H1 (cell line): ENCODE measurements at regions not wholly inside any gene's neighbourhood (a gene's known extent, or its start where the extent isn't known, plus 50 kb on each side); places are given as distances from the start of the nearest gene placed in this dataset.

Experiments
- RAD21 ChIP-seq, 2 experiments: IDR thresholded peaks in 1 of 2; conservative IDR thresholded peaks in 1 of 2; 2 replicates each; pipeline ENCODE4 v1.6.1; 2011; ENCODE audit warnings: low read depth in 2 of 2, low read length in 2 of 2, improper control_type of control experiment in 1 of 2, inconsistent platforms in 1 of 2, mild to moderate bottlenecking in 1 of 2, moderate library complexity in 1 of 2
- RXRA ChIP-seq: IDR thresholded peaks from 2 replicates; pipeline ENCODE4 v1.6.1; 2011; ENCODE audit warnings: low read depth, mild to moderate bottlenecking, low read length, moderate library complexity; ENCODE audit not compliant: insufficient read depth
- SUZ12 ChIP-seq: fragments of 200-600 bp; sonication (generic); IDR thresholded peaks from 2 replicates; pipeline ENCODE4 v1.6.1; 2012; ENCODE audit warnings: mild to moderate bottlenecking, inconsistent platforms, low read length, moderate library complexity, mixed read lengths
- YY1 ChIP-seq: IDR thresholded peaks from 2 replicates; pipeline ENCODE4 v1.6.1; 2011; ENCODE audit warnings: low read depth, mild to moderate bottlenecking, low read length

DNA sequence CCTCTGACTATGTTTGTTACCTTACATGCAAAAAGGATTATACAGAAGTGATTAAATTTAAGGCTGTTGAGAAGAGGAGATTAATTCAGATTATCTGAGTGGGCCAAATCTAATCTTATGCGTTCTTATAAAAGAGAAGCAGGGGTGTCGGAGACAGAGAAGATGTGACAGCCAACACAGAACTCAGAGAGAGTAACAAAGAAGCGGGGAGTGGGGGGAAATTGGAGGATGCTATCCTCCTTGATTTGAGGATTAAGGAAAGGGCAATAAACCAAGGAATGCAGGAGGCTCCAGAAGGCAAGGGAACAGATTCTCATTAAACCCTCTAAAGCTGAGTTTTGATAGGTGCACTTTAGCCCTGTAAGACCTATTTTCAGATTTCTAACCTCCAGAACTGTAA, 291.3 kb upstream of the REG3G start (continued):
- TF ChIP-seq SUZ12 (no peak), RAD21 (IDR thresholded peaks at IDR 0.05 in 1 of 2, conservative IDR thresholded peaks at IDR 0.05 in 1 of 2; ENCODE audit: low read depth in 2 of 2, low read length in 2 of 2) (no peak), YY1 (no peak), RXRA (no peak)
